ENCODE measurements at regions not wholly inside any gene's neighbourhood (a gene's known extent, or its start where the extent isn't known, plus 50 kb on each side); places are given as distances from the start of the nearest gene placed in this dataset.

- DNase-seq = no peak
Measured at GRCh38 chr4:79466621-79467020, 58.6 kb upstream of the GK2 start.

Measured in renal pelvis (tissue), 1 donor.